Mucosa of descending colon (tissue), 3 donors: ENCODE measurements at regions not wholly inside any gene's neighbourhood (a gene's known extent, or its start where the extent isn't known, plus 50 kb on each side); places are given as distances from the start of the nearest gene placed in this dataset.

Experiments
- ATAC-seq: fragments of 200-7000 bp; cut with Tn5 transposase; one replicate; pipeline ENCODE4 v1.9.1; 2020; ENCODE audit warnings: mild to moderate bottlenecking, moderate library complexity
- DNase-seq, 3 donors: peaks; one replicate each; pipeline ENCODE4 v3.0.0-alpha.2; 2020
- H3K36me3 ChIP-seq: fragments of 200-600 bp; one replicate; pipeline ENCODE4 v1.8.0; 2021; ENCODE audit warnings: low read depth, mild to moderate bottlenecking
- H3K4me1 ChIP-seq: fragments of 200-600 bp; one replicate; pipeline ENCODE4 v1.8.0; 2021; ENCODE audit warnings: low read depth, mild to moderate bottlenecking
- H3K4me3 ChIP-seq: fragments of 200-600 bp; one replicate; pipeline ENCODE4 v1.8.0; 2021; ENCODE audit warnings: mild to moderate bottlenecking
- H3K9me3 ChIP-seq: fragments of 200-600 bp; one replicate; pipeline ENCODE4 v1.8.0; 2021; ENCODE audit warnings: mild to moderate bottlenecking
- intact Hi-C, 2 donors: fragments of 100-400 bp; cut with DNase I in 1 of 2; cut with micrococcal nuclease in 1 of 2; formaldehyde crosslinking; loops; one replicate each; pipeline versions ENCODE4 v1.11.0 to v1.11.1; 2022; cut with DNase I, micrococcal nuclease
- TF ChIP-seq, protein P1 (sequence below): fragments of 200-600 bp; IDR thresholded peaks from one replicate; pipeline ENCODE4 v1.8.0; 2022; ENCODE audit warnings: antibody characterized with exemption, mild to moderate bottlenecking
- donor health status: DM: no; HTN: no; CAD: no; lungs with moderate emphysema.
- donor health status: DM: no; HTN: no; CAD: no.
- donor health status: DM: no; HTN: yes; CAD: no.

- no peak for DNase-seq
- ATAC-seq = no peak
- intact Hi-C loops = no loop called here
- TF ChIP-seq, protein P1, sequence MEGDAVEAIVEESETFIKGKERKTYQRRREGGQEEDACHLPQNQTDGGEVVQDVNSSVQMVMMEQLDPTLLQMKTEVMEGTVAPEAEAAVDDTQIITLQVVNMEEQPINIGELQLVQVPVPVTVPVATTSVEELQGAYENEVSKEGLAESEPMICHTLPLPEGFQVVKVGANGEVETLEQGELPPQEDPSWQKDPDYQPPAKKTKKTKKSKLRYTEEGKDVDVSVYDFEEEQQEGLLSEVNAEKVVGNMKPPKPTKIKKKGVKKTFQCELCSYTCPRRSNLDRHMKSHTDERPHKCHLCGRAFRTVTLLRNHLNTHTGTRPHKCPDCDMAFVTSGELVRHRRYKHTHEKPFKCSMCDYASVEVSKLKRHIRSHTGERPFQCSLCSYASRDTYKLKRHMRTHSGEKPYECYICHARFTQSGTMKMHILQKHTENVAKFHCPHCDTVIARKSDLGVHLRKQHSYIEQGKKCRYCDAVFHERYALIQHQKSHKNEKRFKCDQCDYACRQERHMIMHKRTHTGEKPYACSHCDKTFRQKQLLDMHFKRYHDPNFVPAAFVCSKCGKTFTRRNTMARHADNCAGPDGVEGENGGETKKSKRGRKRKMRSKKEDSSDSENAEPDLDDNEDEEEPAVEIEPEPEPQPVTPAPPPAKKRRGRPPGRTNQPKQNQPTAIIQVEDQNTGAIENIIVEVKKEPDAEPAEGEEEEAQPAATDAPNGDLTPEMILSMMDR = no peak
- Histone ChIP-seq H3K36me3 (no peaks in the 10 kb centered on the region), H3K4me3 (no peak overlapping the region), H3K9me3 (no peaks in the 10 kb centered on the region), H3K4me1 (no peaks in the 10 kb centered on the region)
These were observed 139.8 kb upstream of the TANK start for GRCh38 chr2:161020437-161020836.

GRCh38 chr2:161028581-161028980 is 131.6 kb upstream of the TANK start:
- TF ChIP-seq, protein P1 = no peak
- Histone ChIP-seq H3K4me3 (no peak overlapping the region), H3K4me1 (no peaks in the 10 kb centered on the region), H3K9me3 (no peaks in the 10 kb centered on the region), H3K36me3 (no peaks in the 10 kb centered on the region)
- intact Hi-C loops = no loop called here
- DNase-seq (no peak), ATAC-seq (no peak)

DNA sequence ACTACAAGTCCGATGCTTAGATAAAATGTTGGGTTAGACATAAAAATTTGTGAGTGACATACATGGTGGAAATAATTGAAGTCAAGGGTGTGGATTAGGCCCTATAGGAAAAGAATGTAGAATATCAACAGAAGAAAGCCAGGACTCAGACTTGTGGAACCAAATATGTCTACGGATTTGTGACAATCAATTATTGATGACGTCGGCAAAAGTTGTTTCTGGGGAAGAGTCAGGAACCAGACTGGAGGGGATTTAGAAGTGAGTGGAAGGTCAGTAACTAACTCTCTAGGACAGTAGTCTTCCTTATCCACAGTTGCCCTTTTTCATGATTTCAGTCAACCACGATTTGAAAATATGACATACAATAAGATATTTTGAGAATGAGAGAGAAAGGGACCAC is 130.9 kb upstream of the TANK start:
- DNase-seq (no peak), ATAC-seq (no peak)
- TF ChIP-seq, protein P1 = no peak
- intact Hi-C loops = no loop called here
- Histone ChIP-seq H3K36me3 (no peaks in the 10 kb centered on the region), H3K4me3 (no peak overlapping the region), H3K4me1 (no peaks in the 10 kb centered on the region), H3K9me3 (no peaks in the 10 kb centered on the region)

DNA sequence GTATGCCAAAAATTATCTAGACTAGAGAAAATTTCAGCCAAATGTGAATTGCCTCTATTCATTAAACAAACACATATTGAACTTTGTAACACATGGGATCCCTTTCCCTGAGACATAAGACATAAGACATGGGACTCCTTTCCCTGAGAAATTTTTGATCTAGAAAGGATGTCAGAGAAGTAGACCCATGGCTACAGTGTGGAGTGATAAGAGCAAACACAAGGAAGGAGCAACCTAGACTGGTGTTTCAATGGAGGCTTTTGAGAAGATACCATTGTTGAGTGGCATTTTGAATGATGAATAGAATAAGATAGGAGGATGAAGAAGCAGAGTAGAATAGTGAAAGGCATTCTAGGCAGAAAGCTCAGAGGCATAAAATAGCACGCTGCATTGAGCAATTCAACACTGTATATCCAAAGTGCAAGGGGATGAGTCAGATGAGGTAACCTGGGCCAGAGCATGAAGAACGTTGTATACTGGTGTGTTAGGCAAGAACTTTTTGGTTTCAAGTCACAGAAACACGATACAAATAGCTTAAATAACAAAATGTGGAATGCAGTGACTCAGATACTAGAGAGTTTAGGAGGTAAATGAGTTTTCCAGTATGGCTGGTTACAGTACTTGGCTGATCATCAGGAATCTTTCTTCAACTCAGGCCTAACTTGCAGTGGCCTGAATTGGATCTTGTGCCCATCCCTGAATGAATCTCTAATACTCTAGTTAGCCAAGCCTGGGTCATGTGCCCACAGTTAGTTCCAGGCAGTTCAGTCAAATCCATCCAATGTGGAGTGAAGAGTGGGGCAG is 129.8 kb upstream of the TANK start:
- H3K36me3 ChIP-seq = no peaks in the 10 kb centered on the region
- H3K4me3 ChIP-seq = no peak overlapping the region
- H3K9me3 ChIP-seq = no peaks in the 10 kb centered on the region
- TF ChIP-seq, protein P1 = no peak
- peak; percentile 69 for ATAC-seq
- no peaks in the 10 kb centered on the region for H3K4me1 ChIP-seq
- peak in 1 of 3 donors; percentile 3 for DNase-seq
- intact Hi-C loops = no loop called here

- H3K4me3 ChIP-seq = no peak overlapping the region
- TF ChIP-seq, protein P1 = no peak
- no peak for DNase-seq
- H3K36me3 ChIP-seq = no peaks in the 10 kb centered on the region
- no peaks in the 10 kb centered on the region for H3K4me1 ChIP-seq
- intact Hi-C loops = no loop called here
- ATAC-seq = no peak
- H3K9me3 ChIP-seq = no peaks in the 10 kb centered on the region
These were observed 128.7 kb upstream of the TANK start for GRCh38 chr2:161031511-161031910.

- no peaks in the 10 kb centered on the region for H3K4me1 ChIP-seq
- intact Hi-C loops = no loop called here
- ATAC-seq (no peak), DNase-seq (no peak)
- no peaks in the 10 kb centered on the region for H3K36me3 ChIP-seq
- no peak overlapping the region for H3K4me3 ChIP-seq
- H3K9me3 ChIP-seq = no peaks in the 10 kb centered on the region
- TF ChIP-seq, protein P1 = no peak
These were observed 127.6 kb upstream of the TANK start for GRCh38 chr2:161032635-161033034.
